ENCODE measurements at regions not wholly inside any gene's neighbourhood (a gene's known extent, or its start where the extent isn't known, plus 50 kb on each side); places are given as distances from the start of the nearest gene placed in this dataset.
A peak's percentile ranks its signal among the peaks of the same experiment; 100 is the strongest.

GRCh38 chr12:91852634-91853033 lies 293.0 kb downstream of the BTG1 start:
- no peak for DNase-seq (ENCODE audit: low spot score)

GRCh38 chr12:91851741-91852477 lies 293.7 kb downstream of the BTG1 start:
- no peak for DNase-seq (ENCODE audit: low spot score)

DNA sequence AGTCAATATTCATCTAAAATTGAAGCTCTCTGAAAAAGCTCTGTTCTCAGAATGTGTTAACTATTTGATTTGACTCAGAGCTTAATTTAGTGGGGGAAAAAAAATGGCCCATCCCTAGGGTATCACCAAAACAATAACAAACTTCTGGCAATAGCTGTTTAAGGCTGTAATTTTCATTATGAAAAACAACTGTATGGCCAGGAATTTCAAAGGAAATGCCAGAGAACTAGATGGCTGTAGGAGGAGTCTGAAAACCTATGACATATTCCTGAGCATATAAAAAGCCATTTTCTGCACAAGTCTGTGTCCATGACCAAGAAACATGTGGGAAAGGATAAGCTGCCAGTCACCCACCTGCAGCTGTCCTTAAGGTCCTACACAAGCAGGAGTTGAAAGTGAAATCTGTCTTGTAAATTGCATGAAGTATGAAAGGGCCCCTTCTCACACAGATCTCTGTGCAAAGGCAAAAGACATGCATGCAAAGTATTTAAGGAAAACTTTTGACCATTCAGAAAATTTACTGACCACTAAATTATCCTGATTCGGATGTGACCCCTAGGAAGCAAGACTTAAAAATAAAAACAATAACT lies 299.1 kb downstream of the BTG1 start:
- DNase-seq (ENCODE audit: low spot score): no peak

GRCh38 chr12:91845365-91845764 lies 300.3 kb downstream of the BTG1 start:
- DNase-seq (ENCODE audit: low spot score): no peak

- no peak for DNase-seq (ENCODE audit: low spot score)
Measured at GRCh38 chr12:91841822-91842221, 303.8 kb downstream of the BTG1 start.

- no peak for DNase-seq (ENCODE audit: low spot score)
Measured at GRCh38 chr12:91836696-91837095, 308.9 kb downstream of the BTG1 start.

DNA sequence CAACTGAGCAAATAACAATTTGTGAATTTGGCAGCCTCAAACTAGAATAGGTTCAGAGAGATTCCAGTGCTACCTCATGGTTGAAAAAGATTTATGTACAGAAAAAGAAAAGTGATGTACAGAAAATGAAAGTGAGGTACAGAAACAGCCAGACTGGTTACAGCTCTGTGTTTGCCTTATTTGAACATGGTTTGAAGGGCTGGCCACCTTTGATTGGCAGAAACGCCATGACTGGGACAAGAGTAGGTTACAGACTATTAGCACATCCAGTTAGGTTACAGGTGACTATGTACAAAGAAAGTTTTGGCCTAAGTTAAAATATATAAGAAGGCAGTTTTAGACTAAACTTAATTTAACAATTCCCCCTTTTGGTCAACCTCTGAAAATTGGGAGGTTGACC lies 309.4 kb downstream of the BTG1 start:
- no peak for DNase-seq (ENCODE audit: low spot score)

DNA sequence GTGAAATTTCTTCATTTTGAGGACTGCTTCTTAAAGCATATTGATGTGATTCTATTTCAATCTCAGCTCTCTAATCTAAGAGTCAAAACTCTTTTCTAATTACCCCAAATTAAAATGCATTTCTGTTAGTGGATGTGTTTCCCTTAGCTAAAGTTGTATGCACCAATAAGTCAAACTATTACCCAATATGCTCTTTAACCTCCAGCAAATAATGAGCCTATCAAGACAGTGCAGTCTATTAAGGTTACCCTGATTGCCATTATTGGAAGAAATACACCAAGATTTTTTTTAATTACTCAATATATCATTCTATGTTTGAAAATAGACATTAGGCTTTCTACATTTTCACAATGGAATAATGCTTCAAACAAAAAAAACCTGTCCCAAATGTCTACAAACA lies 310.0 kb downstream of the BTG1 start:
- no peak for DNase-seq (ENCODE audit: low spot score)

GRCh38 chr12:91833780-91834359 lies 311.8 kb downstream of the BTG1 start:
- DNase-seq (ENCODE audit: low spot score): no peak

DNA sequence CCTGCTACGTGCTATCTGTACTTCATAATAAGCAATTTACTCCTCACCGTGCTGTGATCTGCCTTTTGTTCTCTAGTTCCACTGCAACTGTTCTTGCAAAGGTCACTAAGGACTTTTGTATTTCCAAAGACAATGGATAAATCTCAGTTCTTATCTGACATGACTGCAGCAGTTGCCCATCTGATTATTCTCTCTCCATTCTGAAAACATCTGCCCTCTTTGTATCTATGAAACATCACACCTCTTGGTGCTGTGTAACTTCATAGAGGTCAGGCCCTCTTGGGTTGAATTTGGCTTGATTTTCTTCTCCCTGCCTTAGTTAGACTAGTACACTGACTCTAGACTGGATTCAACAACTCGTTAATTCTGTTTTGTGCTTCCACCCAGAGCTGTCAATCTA lies 319.6 kb downstream of the BTG1 start:
- DNase-seq (ENCODE audit: low spot score): no peak

DNA sequence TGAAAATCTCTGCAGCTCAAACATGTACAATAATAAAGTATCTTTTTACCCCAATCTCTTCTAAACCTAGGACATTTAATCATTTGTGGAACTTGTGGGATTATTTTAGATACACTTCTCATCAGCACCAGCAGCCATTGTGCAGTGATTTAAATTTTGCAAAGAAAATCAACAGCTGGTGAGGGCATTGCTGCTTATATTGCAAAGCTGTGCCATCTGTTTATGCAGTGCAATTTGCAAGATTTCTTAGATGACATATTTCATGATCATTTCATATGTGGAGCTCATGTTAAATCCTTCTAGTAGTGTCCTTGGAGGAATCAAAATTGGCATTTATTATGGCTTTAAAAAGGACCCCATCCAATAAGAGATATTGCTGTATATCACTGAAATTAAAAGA lies 320.7 kb downstream of the BTG1 start:
- no peak for DNase-seq (ENCODE audit: low spot score)

GRCh38 chr12:91819132-91819447 lies 326.6 kb downstream of the BTG1 start:
- no peak for DNase-seq (ENCODE audit: low spot score)

DNA sequence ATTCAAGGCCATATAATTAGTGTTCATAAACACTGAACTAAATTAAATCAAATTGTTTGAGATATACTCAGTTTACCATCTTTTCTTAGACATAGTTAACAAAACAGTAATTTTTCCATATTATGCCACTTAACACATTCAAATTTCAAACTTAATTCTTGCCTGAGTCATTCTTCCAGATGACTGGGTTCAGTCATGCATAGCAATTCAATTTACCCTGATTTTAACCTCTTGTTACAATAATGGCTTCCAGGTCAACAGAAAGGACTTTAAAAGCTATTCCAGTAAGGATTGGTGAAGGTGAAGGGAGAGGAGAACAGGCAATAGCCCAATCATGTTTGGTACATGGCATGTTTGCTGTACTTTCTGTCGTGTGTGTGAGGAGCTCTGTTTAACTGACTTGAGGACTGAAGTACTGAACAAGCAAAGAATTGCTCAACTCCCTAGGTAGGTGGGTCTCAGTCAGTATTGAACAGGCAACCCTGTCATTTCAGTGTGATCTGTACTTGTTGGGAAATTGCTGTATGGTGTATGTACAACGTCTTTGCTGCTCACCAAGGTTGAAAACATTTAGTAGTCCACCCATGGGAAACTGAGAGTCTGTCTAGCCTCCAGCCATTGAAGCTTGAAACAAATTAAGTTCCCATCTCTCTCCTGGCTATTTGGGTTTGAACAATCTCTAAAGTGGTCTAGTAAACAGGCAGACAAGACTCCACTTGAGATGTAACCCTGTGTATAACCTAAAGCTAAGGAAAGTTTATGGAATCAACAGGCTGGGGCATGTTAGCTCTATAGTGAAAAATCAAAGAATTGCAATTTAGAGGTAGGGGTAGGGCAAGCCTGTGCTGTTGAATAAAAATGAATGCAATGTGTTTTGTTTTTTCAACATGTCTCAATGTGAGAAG lies 327.2 kb downstream of the BTG1 start:
- DNase-seq (ENCODE audit: low spot score): no peak

GRCh38 chr12:91817517-91817916 lies 328.1 kb downstream of the BTG1 start:
- DNase-seq (ENCODE audit: low spot score): no peak

DNA sequence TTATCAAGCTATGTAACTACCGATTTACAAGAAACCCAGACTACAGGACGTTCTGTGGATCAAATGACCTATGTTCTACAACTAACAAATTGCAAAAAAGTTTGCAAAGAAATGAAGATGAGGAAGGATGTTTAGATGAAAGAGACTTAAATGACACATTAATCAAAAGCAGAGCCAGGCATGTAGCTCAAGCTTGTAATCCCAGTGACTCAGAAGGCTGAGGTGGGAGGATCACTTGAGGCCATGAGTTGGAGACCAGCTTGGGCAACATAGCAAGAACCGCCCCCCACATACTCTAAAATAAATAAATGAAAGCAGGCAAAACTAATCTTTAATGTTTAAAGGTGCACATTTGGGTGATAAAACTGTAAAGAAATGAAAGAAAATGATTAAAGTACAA lies 331.9 kb downstream of the BTG1 start:
- no peak for DNase-seq (ENCODE audit: low spot score)

DNA sequence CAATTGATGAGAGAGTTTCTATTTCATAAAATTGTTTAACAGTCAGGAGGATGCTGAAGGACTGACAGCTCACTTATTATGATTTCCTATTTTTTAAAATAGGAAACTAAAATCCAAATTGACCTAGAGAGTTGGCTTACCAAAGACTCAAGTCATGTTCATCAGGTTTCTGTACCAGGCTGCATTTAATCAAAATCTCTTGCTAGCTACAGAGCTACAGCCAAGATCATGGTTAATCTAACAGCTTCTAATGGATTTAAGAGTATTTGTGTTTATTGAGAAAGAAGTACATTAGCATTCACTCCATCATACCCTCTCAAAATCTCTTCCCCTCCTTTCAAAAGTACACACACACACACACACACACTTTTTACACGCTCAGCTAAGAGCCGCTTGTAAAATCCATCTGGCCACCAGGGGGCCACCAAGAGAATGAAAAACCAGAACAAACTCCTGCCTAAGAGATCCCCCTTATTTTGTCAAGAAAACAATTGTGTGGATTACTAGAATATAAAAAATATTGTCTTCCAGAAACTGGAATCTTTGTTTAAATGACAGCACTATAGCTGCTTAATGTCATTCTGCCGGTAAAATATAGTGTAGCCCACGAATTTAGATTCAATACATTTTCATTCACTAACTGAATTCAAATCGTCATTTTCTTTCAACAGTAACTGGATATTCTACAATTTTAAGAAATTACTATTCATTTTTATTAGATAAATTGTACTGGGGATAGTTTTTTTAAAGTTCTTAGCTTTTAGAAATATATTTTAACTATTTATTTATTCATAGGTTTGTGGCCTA lies 334.0 kb downstream of the BTG1 start:
- peak; percentile 80 for DNase-seq (ENCODE audit: low spot score)

DNA sequence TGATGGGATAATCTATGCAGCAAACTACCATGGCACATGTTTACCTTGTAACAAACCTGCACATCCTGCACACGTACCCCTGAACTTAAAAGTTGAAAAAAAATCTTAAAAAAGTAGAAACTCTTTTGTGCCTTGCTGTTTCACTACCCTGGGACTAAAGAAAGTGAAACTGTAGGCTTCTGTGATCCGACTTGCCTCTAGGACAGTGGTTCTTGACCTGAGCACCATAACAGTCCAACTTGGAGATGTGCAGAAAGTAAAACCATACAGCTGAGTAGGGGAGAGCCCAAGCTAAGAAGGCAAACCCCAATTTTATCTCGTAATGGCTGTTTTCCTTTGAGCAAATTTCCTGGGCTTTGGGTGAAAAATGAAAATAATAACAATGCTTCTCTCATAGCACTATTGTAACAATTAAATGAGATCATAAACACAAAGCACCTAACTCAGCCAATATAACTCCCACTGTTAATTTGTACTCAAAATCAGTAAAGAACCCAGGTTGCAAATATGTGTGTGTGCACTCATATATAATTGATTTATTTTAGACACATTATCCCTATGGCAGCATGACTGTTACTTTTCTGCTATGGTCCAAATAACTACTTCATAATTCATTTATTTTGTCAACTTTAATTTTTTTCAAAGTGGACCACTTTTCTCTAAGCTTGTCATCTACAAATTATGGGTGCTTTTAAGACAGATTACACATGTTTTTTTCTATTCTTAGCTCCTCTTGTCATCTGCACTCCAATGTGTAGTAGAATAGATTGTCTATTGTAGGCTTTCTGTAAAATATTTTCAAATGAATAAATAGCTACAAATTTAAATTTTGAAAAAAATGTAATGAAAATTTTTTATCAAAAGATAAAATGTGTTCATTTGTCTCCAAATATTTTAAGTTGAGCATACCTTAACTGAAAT lies 334.9 kb downstream of the BTG1 start:
- no peak for DNase-seq (ENCODE audit: low spot score)

DNA sequence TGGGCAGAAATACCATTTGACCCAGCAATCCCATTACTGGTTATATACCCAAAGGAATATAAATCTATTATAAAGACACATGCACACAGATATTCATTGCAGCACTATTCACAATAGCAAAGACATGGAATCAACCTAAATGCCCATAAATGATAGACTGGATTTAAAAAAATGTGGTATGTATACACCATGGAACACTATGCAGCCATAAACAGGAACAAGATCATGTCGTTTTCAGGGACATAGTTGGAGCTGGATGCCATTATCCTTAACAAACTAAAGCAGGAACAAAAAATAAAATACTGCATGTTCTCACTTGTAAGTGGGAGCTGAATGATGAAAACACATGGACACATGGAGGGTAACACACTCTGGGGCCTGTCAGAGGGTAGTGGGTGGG lies 335.6 kb downstream of the BTG1 start:
- DNase-seq (ENCODE audit: low spot score): no peak

DNA sequence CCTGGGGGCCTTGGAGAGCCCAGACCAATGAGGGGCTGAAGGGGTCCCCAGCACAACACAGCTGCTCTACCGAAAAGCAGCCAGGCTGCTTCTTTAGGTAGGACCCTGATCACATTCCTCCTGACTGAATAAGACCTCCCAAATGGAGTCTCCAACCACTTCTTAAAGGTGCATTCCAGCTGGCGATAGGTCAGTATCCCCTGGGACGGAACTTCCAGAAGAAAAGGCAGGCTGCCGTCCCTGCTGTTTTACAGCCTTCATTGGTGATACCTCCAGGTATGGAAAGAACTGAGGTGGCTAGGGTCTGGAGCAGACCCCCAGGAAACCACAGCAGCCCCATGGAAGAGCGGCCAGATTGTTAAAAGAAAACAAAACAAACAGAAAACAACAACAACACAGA lies 340.6 kb downstream of the BTG1 start:
- DNase-seq (ENCODE audit: low spot score): no peak

DNA sequence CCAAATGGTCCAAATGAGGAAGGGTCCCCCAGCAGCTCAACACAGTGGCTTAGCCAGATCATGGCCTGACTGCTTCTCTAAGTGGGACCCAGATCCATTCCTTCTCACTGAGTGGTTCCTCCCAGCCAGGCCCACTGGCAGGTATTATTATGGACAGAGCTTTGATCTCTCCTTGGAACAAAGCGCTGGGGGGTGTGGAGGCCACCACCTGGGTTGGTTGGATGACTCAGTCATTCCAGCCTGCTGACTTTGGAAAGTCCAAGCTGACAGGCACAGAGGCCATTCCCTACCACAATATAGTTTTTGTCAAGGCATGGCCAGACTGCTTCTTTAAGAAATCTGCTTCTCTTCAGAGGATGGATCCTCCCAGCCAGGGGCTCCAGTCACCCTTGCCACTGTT lies 341.1 kb downstream of the BTG1 start:
- DNase-seq (ENCODE audit: low spot score): no peak

- no peak for DNase-seq (ENCODE audit: low spot score)
Measured at GRCh38 chr12:91801048-91801447, 344.6 kb downstream of the BTG1 start.
